DOHH2 (cell line): ENCODE measurements at regions not wholly inside any gene's neighbourhood (a gene's known extent, or its start where the extent isn't known, plus 50 kb on each side); places are given as distances from the start of the nearest gene placed in this dataset.

Source experiments
- H3F3A ChIP-seq: fragments of 200-600 bp; sonication (generic), shearing (Covaris generic); 2 replicates; pipeline ENCODE4 v1.6.0; 2016; ENCODE audit warnings: antibody characterized with exemption, mild to moderate bottlenecking; ENCODE audit not compliant: control insufficient read depth, insufficient read depth
- H3K27ac ChIP-seq: fragments of 200-600 bp; sonication (generic); 2 replicates; pipeline ENCODE4 v1.5.1; 2014; ENCODE audit warnings: low read depth, mild to moderate bottlenecking, low read length, moderate library complexity
- H3K27me3 ChIP-seq: fragments of 200-600 bp; sonication (generic); 2 replicates; pipeline ENCODE4 v1.6.1; 2014; ENCODE audit warnings: mild to moderate bottlenecking, low read length, mixed read lengths; ENCODE audit not compliant: control insufficient read depth
- H3K36me3 ChIP-seq: fragments of 200-600 bp; sonication (generic); 2 replicates; pipeline ENCODE4 v1.6.1; 2014; ENCODE audit warnings: mild to moderate bottlenecking, low read length, moderate library complexity, mixed read lengths; ENCODE audit not compliant: control insufficient read depth
- H3K4me1 ChIP-seq: fragments of 200-600 bp; sonication (generic); 2 replicates; pipeline ENCODE4 v1.6.1; 2014; ENCODE audit warnings: mild to moderate bottlenecking, low read length, mixed read lengths; ENCODE audit not compliant: control insufficient read depth
- H3K4me2 ChIP-seq: fragments of 200-600 bp; sonication (generic); 2 replicates; pipeline ENCODE4 v1.6.0; 2014; ENCODE audit warnings: mild to moderate bottlenecking, low read length, moderate library complexity
- H3K4me3 ChIP-seq: fragments of 200-600 bp; sonication (generic); 2 replicates; pipeline ENCODE4 v1.5.1; 2014; ENCODE audit warnings: mild to moderate bottlenecking, low read length, mixed read lengths
- H3K79me2 ChIP-seq: fragments of 200-600 bp; sonication (generic); 2 replicates; pipeline ENCODE4 v1.6.1; 2014; ENCODE audit warnings: mild to moderate bottlenecking, low read length, mixed read lengths; ENCODE audit not compliant: control insufficient read depth
- H3K9me2 ChIP-seq: fragments of 200-600 bp; sonication (generic); replicated peaks from 2 replicates; pipeline ENCODE4 v1.6.1; 2014; ENCODE audit warnings: mild to moderate bottlenecking, low read length, mixed read lengths; ENCODE audit not compliant: control insufficient read depth
- H3K9me3 ChIP-seq: fragments of 200-600 bp; sonication (generic); 2 replicates; pipeline ENCODE4 v1.6.1; 2014; ENCODE audit warnings: antibody characterized with exemption, low read length, mixed read lengths; ENCODE audit not compliant: control insufficient read depth, insufficient read depth
- H4K20me1 ChIP-seq: fragments of 200-600 bp; sonication (generic); 2 replicates; pipeline ENCODE4 v1.6.0; 2014; ENCODE audit warnings: low read depth, mild to moderate bottlenecking, antibody characterized with exemption, low read length, moderate library complexity; ENCODE audit not compliant: control insufficient read depth, insufficient read depth
- CTCF ChIP-seq: fragments of 200-600 bp; sonication (generic); IDR thresholded peaks from one replicate; pipeline ENCODE4 v1.5.1; 2014; ENCODE audit warnings: antibody characterized with exemption, mild to moderate bottlenecking, low read depth, low read length; ENCODE audit not compliant: poor library complexity, severe bottlenecking

GRCh38 chr14:100675699-100676684 lies 50.7 kb upstream of the DLK1 start:
- no peak overlapping the region for H3K27ac ChIP-seq
- no peaks in the 10 kb centered on the region for H3K27me3 ChIP-seq
- H3K4me1 ChIP-seq, result no peaks in the 10 kb centered on the region
- TF ChIP-seq CTCF, result no peak
- no peaks in the 10 kb centered on the region for H3F3A ChIP-seq
- no peaks in the 10 kb centered on the region for H3K9me3 ChIP-seq
- H3K4me3 ChIP-seq, result no peak overlapping the region
- H3K79me2 ChIP-seq, result no peaks in the 10 kb centered on the region
- H3K9me2 ChIP-seq, result no peaks in the 10 kb centered on the region
- H3K4me2 ChIP-seq, result no peak overlapping the region
- no peaks in the 10 kb centered on the region for H3K36me3 ChIP-seq
- no peaks in the 10 kb centered on the region for H4K20me1 ChIP-seq
